ENCODE measurements at regions not wholly inside any gene's neighbourhood (a gene's known extent, or its start where the extent isn't known, plus 50 kb on each side); places are given as distances from the start of the nearest gene placed in this dataset.

DNA sequence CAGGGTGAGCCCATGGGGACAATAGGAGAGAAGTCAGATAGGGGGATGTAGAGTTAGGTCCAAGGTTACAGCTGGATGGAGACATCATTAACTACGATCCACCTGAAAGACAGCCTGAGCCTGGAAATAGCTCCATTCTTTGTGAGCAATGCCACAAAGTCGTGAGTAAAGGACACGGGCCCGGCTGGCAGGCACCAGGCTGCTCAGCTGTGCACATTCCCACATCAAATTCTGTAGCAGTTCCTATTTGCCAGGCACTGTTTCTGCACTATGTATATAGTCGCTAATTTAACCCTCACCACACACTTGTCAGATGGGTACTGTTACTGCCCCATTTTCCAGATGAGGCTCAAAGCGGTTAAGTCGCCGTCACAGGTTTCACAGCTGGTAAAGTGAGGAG is 338.0 kb upstream of the KAZN start:
- Mint-ChIP-seq H3K4me3 (no peak overlapping the region), H3K36me3 (no peaks in the 10 kb centered on the region), H3K9me3 (no peaks in the 10 kb centered on the region), H3K27me3 (ENCODE audit: low read depth) (peaks cover 45% of the 10 kb centered on the region), H3K4me1 (peaks cover 8% of the 10 kb centered on the region), H3K27ac (no peak overlapping the region)
- DNase-seq (ENCODE audit: low spot score in 2 of 2, unreplicated experiment in 2 of 2), result no peak
- TF ChIP-seq, protein P1, sequence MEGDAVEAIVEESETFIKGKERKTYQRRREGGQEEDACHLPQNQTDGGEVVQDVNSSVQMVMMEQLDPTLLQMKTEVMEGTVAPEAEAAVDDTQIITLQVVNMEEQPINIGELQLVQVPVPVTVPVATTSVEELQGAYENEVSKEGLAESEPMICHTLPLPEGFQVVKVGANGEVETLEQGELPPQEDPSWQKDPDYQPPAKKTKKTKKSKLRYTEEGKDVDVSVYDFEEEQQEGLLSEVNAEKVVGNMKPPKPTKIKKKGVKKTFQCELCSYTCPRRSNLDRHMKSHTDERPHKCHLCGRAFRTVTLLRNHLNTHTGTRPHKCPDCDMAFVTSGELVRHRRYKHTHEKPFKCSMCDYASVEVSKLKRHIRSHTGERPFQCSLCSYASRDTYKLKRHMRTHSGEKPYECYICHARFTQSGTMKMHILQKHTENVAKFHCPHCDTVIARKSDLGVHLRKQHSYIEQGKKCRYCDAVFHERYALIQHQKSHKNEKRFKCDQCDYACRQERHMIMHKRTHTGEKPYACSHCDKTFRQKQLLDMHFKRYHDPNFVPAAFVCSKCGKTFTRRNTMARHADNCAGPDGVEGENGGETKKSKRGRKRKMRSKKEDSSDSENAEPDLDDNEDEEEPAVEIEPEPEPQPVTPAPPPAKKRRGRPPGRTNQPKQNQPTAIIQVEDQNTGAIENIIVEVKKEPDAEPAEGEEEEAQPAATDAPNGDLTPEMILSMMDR (IDR thresholded peaks at IDR 0.05; ENCODE audit: unreplicated experiment), result no peak

DNA sequence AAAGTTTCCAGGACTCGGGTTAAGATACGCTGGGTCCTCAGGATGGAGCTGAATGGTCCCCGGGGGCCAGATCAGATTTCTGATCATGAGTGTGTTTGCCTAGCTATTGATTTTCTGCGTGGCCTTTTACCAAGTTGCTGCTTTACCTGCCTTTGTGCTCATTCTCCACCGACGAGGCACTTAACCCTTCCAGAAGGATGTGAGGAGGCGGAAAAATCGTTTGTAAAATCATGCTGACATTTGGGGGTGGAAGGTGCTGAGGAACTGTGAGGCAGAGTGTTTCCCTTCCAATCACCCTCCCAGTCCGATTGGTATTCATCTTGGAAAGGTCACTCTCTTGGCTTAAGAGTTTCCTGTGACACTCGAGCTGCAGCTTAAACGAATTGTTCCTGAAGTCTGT is 337.1 kb upstream of the KAZN start:
- Mint-ChIP-seq H3K4me3 (no peak overlapping the region), H3K36me3 (no peaks in the 10 kb centered on the region), H3K27me3 (ENCODE audit: low read depth) (peaks cover 41% of the 10 kb centered on the region), H3K4me1 (peaks cover 8% of the 10 kb centered on the region), H3K27ac (no peak overlapping the region), H3K9me3 (no peaks in the 10 kb centered on the region)
- DNase-seq (ENCODE audit: low spot score in 2 of 2, unreplicated experiment in 2 of 2), result no peak
- TF ChIP-seq, protein P1 (IDR thresholded peaks at IDR 0.05; ENCODE audit: unreplicated experiment), result no peak

DNA sequence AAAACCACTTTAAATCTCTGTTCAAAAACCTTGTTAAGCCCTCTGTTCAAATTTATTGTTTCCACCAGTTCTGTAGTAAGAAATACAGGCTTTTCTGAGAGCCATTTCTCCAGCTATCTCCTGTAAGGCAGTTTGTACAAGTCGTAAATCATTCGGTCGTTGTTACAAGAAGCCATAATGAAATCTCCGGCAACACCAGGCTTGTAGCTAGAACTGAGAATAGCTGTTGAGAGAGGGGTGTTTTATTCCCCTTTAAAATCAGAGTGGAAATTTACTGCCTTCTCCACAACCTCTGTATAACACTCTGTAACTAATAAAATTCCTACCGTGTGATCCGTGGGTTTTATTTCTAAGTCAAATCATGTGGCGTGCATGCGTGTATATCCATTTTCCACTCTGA is 335.8 kb upstream of the KAZN start:
- no peak overlapping the region for H3K4me3 Mint-ChIP-seq
- peaks cover 37% of the 10 kb centered on the region for H3K27me3 Mint-ChIP-seq (ENCODE audit: low read depth)
- no peak for DNase-seq (ENCODE audit: low spot score in 2 of 2, unreplicated experiment in 2 of 2)
- no peaks in the 10 kb centered on the region for H3K9me3 Mint-ChIP-seq
- no peaks in the 10 kb centered on the region for H3K36me3 Mint-ChIP-seq
- H3K4me1 Mint-ChIP-seq, result peaks cover 8% of the 10 kb centered on the region
- no peak overlapping the region for H3K27ac Mint-ChIP-seq
- TF ChIP-seq, protein P1 (IDR thresholded peaks at IDR 0.05; ENCODE audit: unreplicated experiment), result no peak

GRCh38 chr1:14263225-14263624 is 335.3 kb upstream of the KAZN start:
- Mint-ChIP-seq H3K4me1 (peaks cover 8% of the 10 kb centered on the region), H3K36me3 (no peaks in the 10 kb centered on the region), H3K4me3 (no peak overlapping the region), H3K27me3 (ENCODE audit: low read depth) (peaks cover 39% of the 10 kb centered on the region), H3K9me3 (no peaks in the 10 kb centered on the region), H3K27ac (no peak overlapping the region)
- TF ChIP-seq, protein P1 (IDR thresholded peaks at IDR 0.05; ENCODE audit: unreplicated experiment), result no peak
- DNase-seq (ENCODE audit: low spot score in 2 of 2, unreplicated experiment in 2 of 2), result no peak

- Mint-ChIP-seq H3K36me3 (no peaks in the 10 kb centered on the region), H3K9me3 (no peaks in the 10 kb centered on the region), H3K4me3 (no peak overlapping the region), H3K27ac (no peak overlapping the region), H3K27me3 (ENCODE audit: low read depth) (peaks cover 39% of the 10 kb centered on the region), H3K4me1 (peaks cover 8% of the 10 kb centered on the region)
- DNase-seq (ENCODE audit: low spot score in 2 of 2, unreplicated experiment in 2 of 2), result no peak
- TF ChIP-seq, protein P1 (IDR thresholded peaks at IDR 0.05; ENCODE audit: unreplicated experiment), result no peak
These were observed 334.8 kb upstream of the KAZN start for GRCh38 chr1:14263671-14264070.

GRCh38 chr1:14265495-14265894 is 333.0 kb upstream of the KAZN start:
- Mint-ChIP-seq H3K4me1 (peaks cover 8% of the 10 kb centered on the region), H3K9me3 (no peaks in the 10 kb centered on the region), H3K4me3 (no peak overlapping the region), H3K27ac (no peak overlapping the region), H3K27me3 (ENCODE audit: low read depth) (peaks cover 41% of the 10 kb centered on the region), H3K36me3 (no peaks in the 10 kb centered on the region)
- TF ChIP-seq, protein P1 (IDR thresholded peaks at IDR 0.05; ENCODE audit: unreplicated experiment), result no peak
- DNase-seq (ENCODE audit: low spot score in 2 of 2, unreplicated experiment in 2 of 2), result no peak

Measured in mesothelial cell of epicardium (in vitro differentiated cells).